H9 (cell line): ENCODE measurements at regions not wholly inside any gene's neighbourhood (a gene's known extent, or its start where the extent isn't known, plus 50 kb on each side); places are given as distances from the start of the nearest gene placed in this dataset.

Experiments
- DNase-seq: peaks from one replicate; pipeline ENCODE4 v3.0.0-alpha.2; 2017
- H2AFZ ChIP-seq: one replicate; pipeline ENCODE4 v1.6.1; 2013; ENCODE audit warnings: mild to moderate bottlenecking, low read length, control low read depth, moderate library complexity
- H2AK5ac ChIP-seq: 2 replicates; pipeline ENCODE4 v1.6.1; 2013; ENCODE audit warnings: low read length, control low read depth, mixed read lengths; ENCODE audit not compliant: insufficient read length
- H2BK120ac ChIP-seq: one replicate; pipeline ENCODE4 v1.6.1; 2013; ENCODE audit warnings: low read depth, mild to moderate bottlenecking, low read length, control low read depth, inconsistent platforms; ENCODE audit not compliant: poor library complexity, severe bottlenecking
- H2BK12ac ChIP-seq: 2 replicates; pipeline ENCODE4 v1.6.1; 2013; ENCODE audit warnings: low read length, control low read depth, mixed read lengths, low read depth; ENCODE audit not compliant: insufficient read length
- H2BK15ac ChIP-seq: 2 replicates; pipeline ENCODE4 v1.6.1; 2013; ENCODE audit warnings: low read depth, low read length, control low read depth
- H2BK20ac ChIP-seq: one replicate; pipeline ENCODE4 v1.6.1; 2013; ENCODE audit warnings: low read depth, mild to moderate bottlenecking, low read length, control low read depth, inconsistent platforms; ENCODE audit not compliant: poor library complexity, severe bottlenecking
- H2BK5ac ChIP-seq: 2 replicates; pipeline ENCODE4 v1.6.1; 2013; ENCODE audit warnings: low read length, control low read depth, mixed read lengths; ENCODE audit not compliant: insufficient read length
- H3K14ac ChIP-seq: 2 replicates; pipeline ENCODE4 v1.6.1; 2013; ENCODE audit warnings: low read length, control low read depth; ENCODE audit not compliant: insufficient read depth
- H3K18ac ChIP-seq: 2 replicates; pipeline ENCODE4 v1.6.1; 2013; ENCODE audit warnings: low read depth, mild to moderate bottlenecking, mixed read lengths, low read length, control low read depth; ENCODE audit not compliant: insufficient read length
- H3K23ac ChIP-seq: 2 replicates; pipeline ENCODE4 v1.6.1; 2013; ENCODE audit warnings: low read length, control low read depth, mixed read lengths, low read depth; ENCODE audit not compliant: insufficient read length
- H3K23me2 ChIP-seq: 2 replicates; pipeline ENCODE4 v1.6.1; 2013; ENCODE audit warnings: low read depth, mild to moderate bottlenecking, mixed read lengths, low read length, control low read depth; ENCODE audit not compliant: insufficient read length, poor library complexity, severe bottlenecking
- H3K27ac ChIP-seq: 2 replicates; pipeline ENCODE4 v1.5.1; 2013; ENCODE audit warnings: low read length, control low read depth, mixed read lengths, low read depth; ENCODE audit not compliant: insufficient read length
- H3K27me3 ChIP-seq: 2 replicates; pipeline ENCODE4 v1.6.1; 2013; ENCODE audit warnings: low read length, control low read depth, inconsistent platforms; ENCODE audit not compliant: insufficient read depth
- H3K4ac ChIP-seq: 2 replicates; pipeline ENCODE4 v1.6.1; 2013; ENCODE audit warnings: low read depth, mild to moderate bottlenecking, control low read depth, inconsistent platforms, low read length, moderate library complexity
- H3K4me1 ChIP-seq: 2 replicates; pipeline ENCODE4 v1.6.1; 2013; ENCODE audit warnings: low read length, control low read depth, inconsistent platforms; ENCODE audit not compliant: insufficient read depth
- H3K4me2 ChIP-seq: 2 replicates; pipeline ENCODE4 v1.6.1; 2013; ENCODE audit warnings: low read length, control low read depth, mixed read lengths; ENCODE audit not compliant: insufficient read length, insufficient read depth
- H3K56ac ChIP-seq: 2 replicates; pipeline ENCODE4 v1.6.1; 2013; ENCODE audit warnings: low read depth, mild to moderate bottlenecking, mixed read lengths, low read length, control low read depth; ENCODE audit not compliant: insufficient read length
- H3K79me1 ChIP-seq: 2 replicates; pipeline ENCODE4 v1.6.1; 2013; ENCODE audit warnings: low read depth, mild to moderate bottlenecking, moderate library complexity, low read length, control low read depth, inconsistent platforms; ENCODE audit not compliant: insufficient read depth, poor library complexity, severe bottlenecking
- H3K79me2 ChIP-seq: 2 replicates; pipeline ENCODE4 v1.6.1; 2013; ENCODE audit warnings: low read length, control low read depth, inconsistent platforms; ENCODE audit not compliant: insufficient read depth
- H3K9ac ChIP-seq: 2 replicates; pipeline ENCODE4 v1.6.1; 2013; ENCODE audit warnings: low read length, control low read depth, mixed read lengths; ENCODE audit not compliant: insufficient read length; ENCODE audit errors: extremely low read depth
- H3K9me3 ChIP-seq: one replicate; pipeline ENCODE4 v1.6.1; 2013; ENCODE audit warnings: low read depth, low read length, inconsistent platforms; ENCODE audit not compliant: control insufficient read depth
- H3T11ph ChIP-seq: one replicate; pipeline ENCODE4 v1.6.1; 2013; ENCODE audit warnings: mild to moderate bottlenecking, low read length, control low read depth, inconsistent platforms
- H4K20me1 ChIP-seq: one replicate; pipeline ENCODE4 v1.6.1; 2013; ENCODE audit not compliant: control insufficient read depth, insufficient read length, insufficient read depth
- H4K5ac ChIP-seq: 2 replicates; pipeline ENCODE4 v1.6.1; 2013; ENCODE audit warnings: low read depth, mild to moderate bottlenecking, mixed read lengths, low read length, control low read depth; ENCODE audit not compliant: insufficient read length
- H4K8ac ChIP-seq: replicated peaks from 2 replicates; pipeline ENCODE4 v1.6.1; 2013; ENCODE audit warnings: low read length, control low read depth, mixed read lengths, low read depth; ENCODE audit not compliant: insufficient read length
- H4K91ac ChIP-seq: 2 replicates; pipeline ENCODE4 v1.6.1; 2013; ENCODE audit warnings: low read depth, mild to moderate bottlenecking, moderate library complexity, mixed read lengths, low read length, control low read depth; ENCODE audit not compliant: insufficient read length
- H3K27ac Mint-ChIP-seq, 3 experiments: 2 replicates in 2 of 3; 3 replicates in 1 of 3; pipeline ENCODE4 v1.8.0; 2020 to 2021; ENCODE audit warnings: mixed read lengths in 3 of 3, mild to moderate bottlenecking in 1 of 3, moderate library complexity in 1 of 3
- H3K27me3 Mint-ChIP-seq: 2 replicates; pipeline ENCODE4 v1.8.0; 2021; ENCODE audit warnings: low read depth, mild to moderate bottlenecking, moderate library complexity, mixed read lengths
- H3K36me3 Mint-ChIP-seq, 3 experiments: 2 replicates in 2 of 3; 3 replicates in 1 of 3; pipeline ENCODE4 v1.8.0; 2020 to 2021; ENCODE audit warnings: low read depth in 3 of 3, mixed read lengths in 3 of 3; ENCODE audit not compliant: insufficient read depth in 1 of 3
- H3K4me1 Mint-ChIP-seq, 2 experiments: 2 replicates each; pipeline ENCODE4 v1.8.0; 2020; ENCODE audit warnings: mixed read lengths in 2 of 2
- H3K4me3 Mint-ChIP-seq, 2 experiments: 2 replicates in 1 of 2; 3 replicates in 1 of 2; pipeline ENCODE4 v1.8.0; 2020 to 2021; ENCODE audit warnings: mild to moderate bottlenecking in 2 of 2, mixed read lengths in 2 of 2, moderate library complexity in 1 of 2
- H3K9me3 Mint-ChIP-seq, 2 experiments: 2 replicates in 1 of 2; 3 replicates in 1 of 2; pipeline ENCODE4 v1.8.0; 2020; ENCODE audit warnings: mild to moderate bottlenecking in 2 of 2, mixed read lengths in 2 of 2, moderate library complexity in 1 of 2
- WGBS: extraction: QIAGEN DNeasy Blood & Tissue Kit; methylation state at CpG from one replicate; pipeline ENCODE4 v1.1.7; 2013; ENCODE audit warnings: missing lambda C conversion rate, low lambda C conversion rate, mixed read lengths; ENCODE audit not compliant: insufficient read length; ENCODE audit errors: extremely low coverage; 5-methylcytosine and 5-hydroxymethylcytosine counted together
- TF ChIP-seq, protein P1 (sequence below): fragments of 200-600 bp; sonication (generic); conservative IDR thresholded peaks from 3 replicates; pipeline ENCODE4 v1.8.0; 2021; ENCODE audit warnings: antibody characterized with exemption, mild to moderate bottlenecking

DNA sequence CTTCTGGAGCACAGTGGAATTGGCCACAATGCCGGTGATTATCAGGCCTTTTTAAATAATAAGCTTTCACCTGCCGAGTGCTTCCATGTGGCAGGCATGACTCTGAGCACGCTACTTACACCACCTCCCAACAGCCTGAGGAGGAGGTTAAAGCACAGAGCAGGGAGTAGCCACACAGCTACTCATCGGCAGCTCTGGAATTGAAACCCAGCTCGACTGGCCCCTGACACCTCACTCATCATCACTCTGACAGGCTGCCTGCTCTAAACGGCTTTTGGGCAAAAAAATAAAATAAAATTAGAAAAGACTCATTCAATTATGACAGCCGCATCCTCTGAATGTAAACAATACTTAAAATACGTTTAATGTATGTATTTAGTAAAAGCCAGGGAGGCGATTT is 326.4 kb upstream of the NOCT start:
- no peaks in the 10 kb centered on the region for H3K27me3 Mint-ChIP-seq
- Histone ChIP-seq H3K56ac (no peak overlapping the region), H3K79me1 (no peaks in the 10 kb centered on the region), H3K79me2 (no peaks in the 10 kb centered on the region), H3K27ac (no peak overlapping the region), H3K4me1 (no peaks in the 10 kb centered on the region; the same call in 1 of the 2 replicates), H2BK12ac (no peak overlapping the region), H4K8ac (no peak overlapping the region), H3K4me2 (no peak overlapping the region), H2AK5ac (no peak overlapping the region), H2BK20ac (no peak overlapping the region), H3K9me3 (no peaks in the 10 kb centered on the region), H3K18ac (no peak overlapping the region), H4K5ac (no peak overlapping the region), H2BK5ac (no peak overlapping the region), H3K23me2 (no peaks in the 10 kb centered on the region), H3T11ph (no peak overlapping the region), H3K9ac (no peak overlapping the region), H3K4ac (no peak overlapping the region), H3K23ac (no peak overlapping the region), H2AFZ (no peak overlapping the region), H3K27me3 (no peaks in the 10 kb centered on the region), H2BK15ac (no peak overlapping the region), H4K20me1 (no peaks in the 10 kb centered on the region), H4K91ac (no peak overlapping the region), H3K14ac (no peak overlapping the region; the same call in 1 of the 2 replicates), H2BK120ac (no peak overlapping the region)
- H3K36me3 Mint-ChIP-seq: no peaks in the 10 kb centered on the region; a peak in 1 of 7 replicates
- no peak for DNase-seq
- H3K27ac Mint-ChIP-seq: no peak overlapping the region
- H3K4me3 Mint-ChIP-seq: no peak overlapping the region
- TF ChIP-seq, protein P1, sequence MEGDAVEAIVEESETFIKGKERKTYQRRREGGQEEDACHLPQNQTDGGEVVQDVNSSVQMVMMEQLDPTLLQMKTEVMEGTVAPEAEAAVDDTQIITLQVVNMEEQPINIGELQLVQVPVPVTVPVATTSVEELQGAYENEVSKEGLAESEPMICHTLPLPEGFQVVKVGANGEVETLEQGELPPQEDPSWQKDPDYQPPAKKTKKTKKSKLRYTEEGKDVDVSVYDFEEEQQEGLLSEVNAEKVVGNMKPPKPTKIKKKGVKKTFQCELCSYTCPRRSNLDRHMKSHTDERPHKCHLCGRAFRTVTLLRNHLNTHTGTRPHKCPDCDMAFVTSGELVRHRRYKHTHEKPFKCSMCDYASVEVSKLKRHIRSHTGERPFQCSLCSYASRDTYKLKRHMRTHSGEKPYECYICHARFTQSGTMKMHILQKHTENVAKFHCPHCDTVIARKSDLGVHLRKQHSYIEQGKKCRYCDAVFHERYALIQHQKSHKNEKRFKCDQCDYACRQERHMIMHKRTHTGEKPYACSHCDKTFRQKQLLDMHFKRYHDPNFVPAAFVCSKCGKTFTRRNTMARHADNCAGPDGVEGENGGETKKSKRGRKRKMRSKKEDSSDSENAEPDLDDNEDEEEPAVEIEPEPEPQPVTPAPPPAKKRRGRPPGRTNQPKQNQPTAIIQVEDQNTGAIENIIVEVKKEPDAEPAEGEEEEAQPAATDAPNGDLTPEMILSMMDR: no peak
- H3K4me1 Mint-ChIP-seq: peaks cover 4 to 14% of the 10 kb centered on the region in 2 experiments; a peak in 3 of 4 replicates
- H3K9me3 Mint-ChIP-seq: no peaks in the 10 kb centered on the region
- WGBS: no CpG with 5 or more reads among the region's 9 CpGs
